IMR-90 (cell line): ENCODE measurements at regions not wholly inside any gene's neighbourhood (a gene's known extent, or its start where the extent isn't known, plus 50 kb on each side); places are given as distances from the start of the nearest gene placed in this dataset.

Experiments used
- ATAC-seq: fragments of 200-7000 bp; cut with Tn5 transposase; 2 replicates; pipeline ENCODE4 v1.9.1; 2020; ENCODE audit warnings: low read depth, mild to moderate bottlenecking, moderate library complexity
- BruUV-seq: library from RNA; stranded (reverse); fragments of 400-500 nt; replicated peaks from 2 replicates; lab custom pipeline; 2021; lab: Mats Ljungman, UMichigan
- CTCF ChIA-PET: fragments of 300-600 bp; formaldehyde crosslinking; extraction: SDS; loops from one replicate; lab custom pipeline; 2021; ENCODE audit warnings: antibody characterized with exemption; lab: Yijun Ruan, JAX
- POLR2A ChIA-PET: fragments of 300-600 bp; sonication (Branson Sonifier 250); formaldehyde crosslinking; loops from one replicate; lab custom pipeline; 2022; ENCODE audit warnings: antibody characterized with exemption; ENCODE audit not compliant: unreplicated experiment; lab: Charles Lee
- DNase-seq: peaks from one replicate; pipeline ENCODE4 v3.0.0; 2013
- H2AFZ ChIP-seq: replicated peaks from 2 replicates; pipeline ENCODE3; 2013; ENCODE audit warnings: low read length, mild to moderate bottlenecking; ENCODE audit not compliant: poor library complexity
- H2AK5ac ChIP-seq: 2 replicates; pipeline ENCODE4 v1.6.1; 2013; ENCODE audit warnings: low read depth, low read length, inconsistent platforms
- H2AK9ac ChIP-seq: replicated peaks from 2 replicates; pipeline ENCODE3; 2013; ENCODE audit warnings: mild to moderate bottlenecking, low read depth, low read length, moderate library complexity; ENCODE audit not compliant: poor library complexity
- H2BK120ac ChIP-seq: 2 replicates; pipeline ENCODE4 v1.6.1; 2013; ENCODE audit warnings: low read depth, low read length, inconsistent platforms
- H2BK15ac ChIP-seq: 3 replicates; pipeline ENCODE4 v1.6.1; 2013; ENCODE audit warnings: low read depth, low read length, inconsistent platforms
- H2BK20ac ChIP-seq: 2 replicates; pipeline ENCODE4 v1.6.1; 2013; ENCODE audit warnings: low read depth, mild to moderate bottlenecking, inconsistent platforms, low read length, moderate library complexity
- H2BK5ac ChIP-seq: 2 replicates; pipeline ENCODE4 v1.6.1; 2013; ENCODE audit warnings: mild to moderate bottlenecking, low read depth, low read length, inconsistent platforms; ENCODE audit not compliant: poor library complexity, severe bottlenecking
- H3K14ac ChIP-seq: replicated peaks from 2 replicates; pipeline ENCODE4 v1.6.1; 2013; ENCODE audit warnings: low read depth, low read length, inconsistent platforms
- H3K18ac ChIP-seq: 2 replicates; pipeline ENCODE4 v1.6.1; 2013; ENCODE audit warnings: low read depth, low read length, control low read depth
- H3K23ac ChIP-seq: 2 replicates; pipeline ENCODE4 v1.6.1; 2013; ENCODE audit warnings: low read depth, low read length, inconsistent platforms
- H3K27ac ChIP-seq: 2 replicates; pipeline ENCODE4 v1.5.1; 2013; ENCODE audit warnings: mild to moderate bottlenecking, control low read depth, low read length; ENCODE audit not compliant: insufficient read depth
- H3K27me3 ChIP-seq: 2 replicates; pipeline ENCODE4 v1.6.1; 2013; ENCODE audit warnings: low read length; ENCODE audit not compliant: control insufficient read depth, insufficient read depth
- H3K36me3 ChIP-seq: 2 replicates; pipeline ENCODE4 v1.6.1; 2013; ENCODE audit warnings: low read length, mixed read lengths; ENCODE audit not compliant: control insufficient read depth, insufficient read depth
- H3K4ac ChIP-seq: 2 replicates; pipeline ENCODE4 v1.6.1; 2013; ENCODE audit warnings: low read depth, low read length, inconsistent platforms
- H3K4me1 ChIP-seq: 2 replicates; pipeline ENCODE4 v1.6.1; 2013; ENCODE audit warnings: low read length, mixed read lengths; ENCODE audit not compliant: control insufficient read depth, insufficient read depth
- H3K4me2 ChIP-seq: 2 replicates; pipeline ENCODE4 v1.6.1; 2013; ENCODE audit warnings: low read depth, mild to moderate bottlenecking, control low read depth, low read length, moderate library complexity
- H3K4me3 ChIP-seq: 2 replicates; pipeline ENCODE4 v1.5.1; 2013; ENCODE audit warnings: low read depth, mild to moderate bottlenecking, control low read depth, low read length, moderate library complexity; ENCODE audit not compliant: insufficient read depth
- H3K56ac ChIP-seq: 2 replicates; pipeline ENCODE4 v1.6.1; 2013; ENCODE audit warnings: low read length, inconsistent platforms; ENCODE audit not compliant: insufficient read depth; ENCODE audit errors: extremely low read depth
- H3K79me1 ChIP-seq, 2 experiments: 2 replicates each; pipeline ENCODE4 v1.6.1; 2013; ENCODE audit warnings: low read length in 2 of 2, inconsistent platforms in 1 of 2, low read depth in 1 of 2
- H3K9ac ChIP-seq: 2 replicates; pipeline ENCODE4 v1.6.1; 2013; ENCODE audit warnings: low read depth, low read length, control low read depth
- H3K9me1 ChIP-seq: 2 replicates; pipeline ENCODE4 v1.6.1; 2013; ENCODE audit warnings: low read length, inconsistent platforms; ENCODE audit not compliant: insufficient read depth
- H3K9me3 ChIP-seq: 2 replicates; pipeline ENCODE4 v1.6.1; 2013; ENCODE audit warnings: low read length; ENCODE audit not compliant: control insufficient read depth, insufficient read depth
- H4K20me1 ChIP-seq: 2 replicates; pipeline ENCODE4 v1.6.1; 2013; ENCODE audit warnings: low read length, inconsistent platforms; ENCODE audit not compliant: insufficient read depth
- H4K5ac ChIP-seq: 2 replicates; pipeline ENCODE4 v1.6.1; 2013; ENCODE audit warnings: mild to moderate bottlenecking, low read depth, low read length, control low read depth
- H4K8ac ChIP-seq, 2 experiments: 2 replicates each; pipeline ENCODE4 v1.6.1; 2013; ENCODE audit warnings: low read depth in 2 of 2, low read length in 2 of 2, control low read depth in 1 of 2, inconsistent platforms in 1 of 2
- H4K91ac ChIP-seq: 2 replicates; pipeline ENCODE4 v1.6.1; 2013; ENCODE audit warnings: low read depth, low read length, inconsistent platforms; ENCODE audit not compliant: insufficient read depth
- CHD1 ChIP-seq: IDR thresholded peaks from 2 replicates; pipeline ENCODE4 v1.6.1; 2012; ENCODE audit warnings: low read depth, low read length, improper control_type of control experiment
- FOS ChIP-seq: fragments of 150-350 bp; IDR thresholded peaks from 2 replicates; pipeline ENCODE4 v1.6.1; 2016; ENCODE audit warnings: low read depth, low read length
- MAFK ChIP-seq: IDR thresholded peaks from 2 replicates; pipeline ENCODE4 v1.6.1; 2012; ENCODE audit warnings: low read depth, low read length, improper control_type of control experiment
- MXI1 ChIP-seq: IDR thresholded peaks from 2 replicates; pipeline ENCODE4 v1.6.1; 2012; ENCODE audit warnings: low read depth, mild to moderate bottlenecking, low read length, moderate library complexity, borderline replicate concordance
- NFE2L2 ChIP-seq: fragments of 150-350 bp; IDR thresholded peaks from 2 replicates; pipeline ENCODE4 v1.6.1; 2016; ENCODE audit warnings: low read depth, mild to moderate bottlenecking, low read length
- RAD21 ChIP-seq: IDR thresholded peaks from 2 replicates; pipeline ENCODE4 v1.6.1; 2012; ENCODE audit warnings: low read length, improper control_type of control experiment
- RCOR1 ChIP-seq: IDR thresholded peaks from 2 replicates; pipeline ENCODE4 v1.6.1; 2012; ENCODE audit warnings: mild to moderate bottlenecking, low read length, improper control_type of control experiment; ENCODE audit not compliant: insufficient replicate concordance
- SMC3 ChIP-seq: fragments of 150-350 bp; IDR thresholded peaks from 2 replicates; pipeline ENCODE4 v1.6.1; 2016; ENCODE audit warnings: low read depth, mild to moderate bottlenecking, antibody characterized with exemption, low read length, moderate library complexity
- WGBS, 2 experiments: methylation state at CpG; one replicate each; pipeline versions ENCODE4 v1.1.5 to v1.1.7; 2013; ENCODE audit warnings: missing lambda C conversion rate in 2 of 2; ENCODE audit not compliant: insufficient read length in 1 of 2; ENCODE audit errors: extremely low coverage in 2 of 2; 5-methylcytosine and 5-hydroxymethylcytosine counted together
- dilution Hi-C: fragments of 300-500 bp; cut with HindIII; formaldehyde crosslinking; loops from one replicate; pipeline ENCODE4 v1.14.3; 2018; ENCODE audit warnings: low sequenced_read_pairs; ENCODE audit not compliant: unreplicated experiment
- in situ Hi-C: fragments of 300-500 bp; cut with MboI; formaldehyde crosslinking; loops from 3 replicates; pipeline ENCODE4 v1.14.3; 2019; ENCODE audit warnings: low sequenced_read_pairs, inconsistent platforms, mixed read lengths
- intact Hi-C: fragments of 100-400 bp; cut with micrococcal nuclease; formaldehyde crosslinking; loops from 2 replicates; pipeline ENCODE4 v1.10.0; 2022
- TF ChIP-seq, protein P1 (sequence below): conservative IDR thresholded peaks from 2 replicates; pipeline ENCODE4 v1.5.1; 2012; ENCODE audit warnings: mild to moderate bottlenecking, low read depth, low read length, improper control_type of control experiment

DNA sequence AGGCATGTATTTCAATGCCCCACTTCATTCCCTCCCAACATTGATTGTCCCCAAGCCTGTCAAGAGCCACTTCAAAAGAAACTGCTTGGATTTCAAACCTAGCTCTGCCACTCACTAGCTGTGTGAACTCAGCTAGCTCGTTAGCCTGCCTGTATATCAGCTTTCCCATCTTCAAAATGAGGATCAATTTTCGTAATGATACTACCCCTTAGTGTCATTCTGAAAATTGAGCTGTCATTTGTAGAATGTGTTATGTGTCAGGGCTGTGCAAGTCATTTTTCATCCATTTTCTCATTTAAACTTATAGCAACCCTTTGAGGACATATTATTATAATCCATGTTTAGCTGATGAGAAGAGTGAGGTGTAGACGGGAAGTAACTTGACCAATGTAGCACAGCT is 88.6 kb downstream of the TRIM42 start:
- ChIA-PET POLR2A (no interaction called here), CTCF (no interaction called here)
- no peak overlapping the region for H3K56ac ChIP-seq
- ATAC-seq (no peak), DNase-seq (no peak)
- H3K4me3 ChIP-seq, result no peak overlapping the region
- intact Hi-C loops (no loop called here), in situ Hi-C loops (no loop called here), dilution Hi-C loops (no loop called here)
- no peak overlapping the region for H4K91ac ChIP-seq
- H2BK5ac ChIP-seq, result no peak overlapping the region
- no peaks in the 10 kb centered on the region for H3K9me1 ChIP-seq
- no TSS peak for BruUV-seq
- no peak overlapping the region for H2BK15ac ChIP-seq
- no peak overlapping the region for H4K5ac ChIP-seq
- H2BK20ac ChIP-seq, result no peak overlapping the region
- H2BK120ac ChIP-seq, result no peak overlapping the region
- no peaks in the 10 kb centered on the region for H4K20me1 ChIP-seq
- no peak overlapping the region for H3K18ac ChIP-seq
- H3K14ac ChIP-seq, result no peak overlapping the region
- H3K27ac ChIP-seq, result no peak overlapping the region
- TF ChIP-seq CHD1 (no peak), RAD21 (no peak), FOS (no peak), SMC3 (no peak), NFE2L2 (no peak), RCOR1 (no peak), MAFK (no peak), MXI1 (no peak)
- TF ChIP-seq, protein P1, sequence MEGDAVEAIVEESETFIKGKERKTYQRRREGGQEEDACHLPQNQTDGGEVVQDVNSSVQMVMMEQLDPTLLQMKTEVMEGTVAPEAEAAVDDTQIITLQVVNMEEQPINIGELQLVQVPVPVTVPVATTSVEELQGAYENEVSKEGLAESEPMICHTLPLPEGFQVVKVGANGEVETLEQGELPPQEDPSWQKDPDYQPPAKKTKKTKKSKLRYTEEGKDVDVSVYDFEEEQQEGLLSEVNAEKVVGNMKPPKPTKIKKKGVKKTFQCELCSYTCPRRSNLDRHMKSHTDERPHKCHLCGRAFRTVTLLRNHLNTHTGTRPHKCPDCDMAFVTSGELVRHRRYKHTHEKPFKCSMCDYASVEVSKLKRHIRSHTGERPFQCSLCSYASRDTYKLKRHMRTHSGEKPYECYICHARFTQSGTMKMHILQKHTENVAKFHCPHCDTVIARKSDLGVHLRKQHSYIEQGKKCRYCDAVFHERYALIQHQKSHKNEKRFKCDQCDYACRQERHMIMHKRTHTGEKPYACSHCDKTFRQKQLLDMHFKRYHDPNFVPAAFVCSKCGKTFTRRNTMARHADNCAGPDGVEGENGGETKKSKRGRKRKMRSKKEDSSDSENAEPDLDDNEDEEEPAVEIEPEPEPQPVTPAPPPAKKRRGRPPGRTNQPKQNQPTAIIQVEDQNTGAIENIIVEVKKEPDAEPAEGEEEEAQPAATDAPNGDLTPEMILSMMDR, result no peak
- no CpG with 5 or more reads among the region's 3 CpGs for WGBS, 2 experiments
- no peaks in the 10 kb centered on the region for H3K9me3 ChIP-seq
- H3K4me2 ChIP-seq, result no peak overlapping the region
- H3K4me1 ChIP-seq, result no peaks in the 10 kb centered on the region
- no peaks in the 10 kb centered on the region for H3K27me3 ChIP-seq
- no peak overlapping the region for H2AK5ac ChIP-seq
- H3K79me1 ChIP-seq, result no peaks in the 10 kb centered on the region
- H3K4ac ChIP-seq, result no peak overlapping the region
- H3K9ac ChIP-seq, result no peak overlapping the region
- no peak overlapping the region for H2AK9ac ChIP-seq
- H3K23ac ChIP-seq, result no peak overlapping the region
- no peak overlapping the region for H4K8ac ChIP-seq
- H3K36me3 ChIP-seq, result no peaks in the 10 kb centered on the region
- H2AFZ ChIP-seq, result no peak overlapping the region
